ENCODE measurements at regions not wholly inside any gene's neighbourhood (a gene's known extent, or its start where the extent isn't known, plus 50 kb on each side); places are given as distances from the start of the nearest gene placed in this dataset.

GRCh38 chr14:28398506-28398905 is 368.1 kb upstream of the FOXG1 start:
- TF ChIP-seq ZNF549 (tag by site-specific recombination; IDR thresholded peaks at IDR 0.05): no peak
- no peak for TF ChIP-seq CTCF (tag by site-specific recombination; IDR thresholded peaks at IDR 0.05)
- no peak for TF ChIP-seq ZNF280D (tag by site-specific recombination; IDR thresholded peaks at IDR 0.05)
- TF ChIP-seq SP2 (tag by site-specific recombination; IDR thresholded peaks at IDR 0.05): no peak
- no peak for TF ChIP-seq ZBTB11 (tag by site-specific recombination; conservative IDR thresholded peaks at IDR 0.05; ENCODE audit: low read depth)
- no peak for TF ChIP-seq ZNF580 (tag by site-specific recombination; IDR thresholded peaks at IDR 0.05)
- TF ChIP-seq ZNF404 (tag by site-specific recombination; IDR thresholded peaks at IDR 0.05): no peak
- no peak for TF ChIP-seq ZNF701 (tag by site-specific recombination; IDR thresholded peaks at IDR 0.05)
- TF ChIP-seq PATZ1 (tag by site-specific recombination; IDR thresholded peaks at IDR 0.05): no peak
- TF ChIP-seq MEIS1 (CRISPR knock-in tag; IDR thresholded peaks at IDR 0.05; ENCODE audit: borderline replicate concordance): no peak
- TF ChIP-seq AEBP2 (tag by site-specific recombination; IDR thresholded peaks at IDR 0.05; ENCODE audit: borderline replicate concordance): no peak
- TF ChIP-seq ZFHX2 (tag by site-specific recombination; conservative IDR thresholded peaks at IDR 0.05): no peak

Measured in HEK293 (cell line).